ENCODE measurements at regions not wholly inside any gene's neighbourhood (a gene's known extent, or its start where the extent isn't known, plus 50 kb on each side); places are given as distances from the start of the nearest gene placed in this dataset.

DNA sequence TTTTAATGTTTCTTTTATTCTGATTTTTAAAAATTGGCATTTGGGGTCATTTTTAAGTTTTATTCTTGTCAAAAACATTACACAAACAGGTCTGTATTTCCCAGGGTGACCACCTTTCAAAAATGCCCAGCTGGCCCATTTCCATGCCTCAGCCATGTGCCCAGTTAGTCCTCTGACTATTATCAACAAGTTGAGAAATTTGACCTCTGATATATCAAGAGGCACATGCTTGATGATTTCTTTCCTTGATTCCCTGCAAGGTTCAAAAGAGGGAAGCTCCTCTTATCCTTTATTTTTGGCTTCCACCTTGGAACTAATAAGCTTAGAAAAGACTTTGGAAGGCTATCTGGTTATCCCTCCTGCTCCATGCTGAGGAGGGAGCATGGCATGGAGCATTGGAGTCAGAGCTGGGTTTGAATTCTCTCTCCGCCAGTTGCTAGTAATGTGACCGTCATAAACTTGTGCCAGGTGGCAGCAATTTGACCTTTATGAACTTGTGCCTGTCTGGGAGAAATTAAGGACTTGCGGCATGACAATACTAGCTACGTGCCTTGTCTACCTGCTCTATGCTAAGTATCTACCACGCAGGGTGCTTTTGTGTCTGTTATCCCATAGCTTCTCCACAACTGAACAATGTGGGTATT lies 122.4 kb upstream of the SLC4A4 start:
- TF ChIP-seq CTCF (IDR thresholded peaks at IDR 0.05) (no peak), POLR2AphosphoS5 (IDR thresholded peaks at IDR 0.05) (no peak), POLR2A (IDR thresholded peaks at IDR 0.05) (no peak)
